ENCODE measurements at regions not wholly inside any gene's neighbourhood (a gene's known extent, or its start where the extent isn't known, plus 50 kb on each side); places are given as distances from the start of the nearest gene placed in this dataset.

DNA sequence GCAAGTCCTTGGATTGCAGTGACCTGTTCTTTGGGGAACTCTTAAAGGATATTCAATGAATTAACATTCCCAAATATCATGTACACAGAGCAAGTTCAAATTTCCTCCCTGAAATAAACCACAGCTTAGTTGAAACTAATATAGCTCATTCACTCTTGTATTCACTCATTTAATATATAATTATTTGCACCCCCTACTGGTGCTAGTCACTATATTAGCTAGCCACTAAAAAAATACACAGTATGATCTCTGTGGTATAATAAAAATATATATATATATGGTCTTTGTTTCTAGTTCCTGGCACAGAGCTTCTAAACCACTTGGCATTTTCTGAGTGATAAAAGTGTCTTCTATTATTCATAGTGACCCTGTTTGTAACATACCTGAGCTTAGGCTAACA is 177.3 kb upstream of the LYPLAL1 start:
- DNase-seq (ENCODE audit: low spot score): no peak
- Histone ChIP-seq H3K27me3 (no peaks in the 10 kb centered on the region), H3K4me1 (no peaks in the 10 kb centered on the region), H3K27ac (no peak overlapping the region), H3K4me3 (no peak overlapping the region), H3K36me3 (no peaks in the 10 kb centered on the region), H3K9me3 (no peaks in the 10 kb centered on the region)
- TF ChIP-seq, protein P1, sequence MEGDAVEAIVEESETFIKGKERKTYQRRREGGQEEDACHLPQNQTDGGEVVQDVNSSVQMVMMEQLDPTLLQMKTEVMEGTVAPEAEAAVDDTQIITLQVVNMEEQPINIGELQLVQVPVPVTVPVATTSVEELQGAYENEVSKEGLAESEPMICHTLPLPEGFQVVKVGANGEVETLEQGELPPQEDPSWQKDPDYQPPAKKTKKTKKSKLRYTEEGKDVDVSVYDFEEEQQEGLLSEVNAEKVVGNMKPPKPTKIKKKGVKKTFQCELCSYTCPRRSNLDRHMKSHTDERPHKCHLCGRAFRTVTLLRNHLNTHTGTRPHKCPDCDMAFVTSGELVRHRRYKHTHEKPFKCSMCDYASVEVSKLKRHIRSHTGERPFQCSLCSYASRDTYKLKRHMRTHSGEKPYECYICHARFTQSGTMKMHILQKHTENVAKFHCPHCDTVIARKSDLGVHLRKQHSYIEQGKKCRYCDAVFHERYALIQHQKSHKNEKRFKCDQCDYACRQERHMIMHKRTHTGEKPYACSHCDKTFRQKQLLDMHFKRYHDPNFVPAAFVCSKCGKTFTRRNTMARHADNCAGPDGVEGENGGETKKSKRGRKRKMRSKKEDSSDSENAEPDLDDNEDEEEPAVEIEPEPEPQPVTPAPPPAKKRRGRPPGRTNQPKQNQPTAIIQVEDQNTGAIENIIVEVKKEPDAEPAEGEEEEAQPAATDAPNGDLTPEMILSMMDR (IDR thresholded peaks at IDR 0.05): peak in 1 of 2 donors; percentile 15

DNA sequence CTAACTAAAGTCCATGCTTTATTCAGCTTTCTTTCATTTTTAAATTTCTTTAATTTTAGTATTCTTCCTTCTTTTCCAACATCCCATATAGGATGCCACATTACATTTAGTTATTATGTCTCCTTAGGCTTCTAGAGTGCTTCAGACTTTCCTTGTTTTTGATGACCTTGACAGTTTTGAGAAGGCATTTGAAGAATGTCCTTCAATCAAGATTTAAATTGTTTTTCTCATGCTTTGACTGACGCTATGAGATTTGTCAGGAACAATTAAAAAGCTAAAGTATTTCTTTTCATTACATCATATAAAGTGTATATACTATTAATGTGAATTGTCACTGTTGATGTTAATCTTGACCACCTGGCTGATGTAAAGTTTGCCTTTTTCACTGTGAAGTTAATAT is 173.7 kb upstream of the LYPLAL1 start:
- H3K4me3 ChIP-seq: no peak overlapping the region
- TF ChIP-seq, protein P1 (IDR thresholded peaks at IDR 0.05): no peak
- no peak for DNase-seq (ENCODE audit: low spot score)
- H3K36me3 ChIP-seq: no peaks in the 10 kb centered on the region
- H3K9me3 ChIP-seq: peaks cover 0 to 10% of the 10 kb centered on the region in 2 donors
- no peaks in the 10 kb centered on the region for H3K27me3 ChIP-seq
- no peaks in the 10 kb centered on the region for H3K4me1 ChIP-seq
- H3K27ac ChIP-seq: no peak overlapping the region

DNA sequence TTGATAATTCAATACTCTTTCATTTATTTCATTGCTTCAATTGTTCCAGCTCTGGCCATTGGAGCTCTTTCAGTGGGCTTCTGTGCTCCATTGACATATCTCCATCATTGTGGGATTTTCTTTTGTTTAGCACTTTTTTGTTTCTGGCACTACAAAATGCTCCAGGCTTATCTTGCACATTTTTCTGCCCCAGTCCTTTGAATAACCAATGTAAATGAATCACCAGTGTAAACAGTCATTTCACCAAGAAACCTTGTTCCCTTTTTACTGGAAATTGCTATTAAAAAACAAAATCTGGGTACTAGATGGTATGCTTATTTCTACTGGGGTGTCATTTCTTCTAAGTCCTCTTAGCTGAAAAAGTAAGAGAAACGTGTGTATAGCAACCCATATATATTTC is 173.0 kb upstream of the LYPLAL1 start:
- H3K27me3 ChIP-seq: no peaks in the 10 kb centered on the region
- H3K36me3 ChIP-seq: no peaks in the 10 kb centered on the region
- TF ChIP-seq, protein P1 (IDR thresholded peaks at IDR 0.05): no peak

DNA sequence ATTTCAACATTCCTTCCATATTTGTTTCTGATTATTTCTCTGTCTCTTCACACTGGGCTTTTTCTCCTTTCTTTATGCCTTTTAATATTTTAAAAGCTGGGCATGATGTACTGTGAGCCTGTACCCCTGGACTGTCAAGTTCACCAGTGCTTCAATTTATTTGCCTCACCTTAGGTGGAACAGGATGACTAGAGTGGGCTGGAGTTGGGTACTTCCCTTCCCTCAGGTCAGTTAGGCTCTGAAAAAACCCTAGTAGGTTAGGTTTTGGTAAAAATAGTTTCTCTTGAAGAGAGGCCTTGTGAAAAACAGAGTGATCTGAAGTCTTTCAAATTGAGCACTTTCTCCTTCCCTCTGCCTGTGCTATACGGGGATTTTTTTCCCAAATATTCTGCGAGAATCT is 163.0 kb upstream of the LYPLAL1 start:
- no peaks in the 10 kb centered on the region for H3K36me3 ChIP-seq
- H3K4me3 ChIP-seq: no peak overlapping the region

More for the DNA sequence above, 173.0 kb upstream of the LYPLAL1 start:
- no peak for DNase-seq (ENCODE audit: low spot score)
- Histone ChIP-seq H3K4me3 (no peak overlapping the region), H3K4me1 (no peaks in the 10 kb centered on the region), H3K27ac (no peak overlapping the region), H3K9me3 (peaks cover 0 to 12% of the 10 kb centered on the region in 2 donors)

DNA sequence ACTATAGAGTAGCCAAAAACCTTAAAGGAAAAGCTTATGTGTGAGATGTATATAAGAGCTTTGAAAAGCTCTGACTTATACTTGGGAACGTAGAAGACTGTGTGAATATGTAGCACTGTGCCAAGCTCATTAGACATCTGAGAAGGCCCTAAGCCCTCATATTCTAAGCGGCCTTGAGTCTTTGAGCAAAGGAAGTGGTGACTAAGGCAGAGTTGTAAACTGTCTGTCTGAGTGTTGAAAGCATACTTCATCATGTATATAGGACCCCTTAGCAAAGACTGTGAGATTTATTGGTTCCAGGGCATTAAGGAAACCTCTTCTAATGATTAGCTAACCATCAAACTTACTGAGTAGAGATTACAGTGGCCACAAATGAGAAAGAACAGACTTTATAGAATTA is 153.3 kb upstream of the LYPLAL1 start:
- TF ChIP-seq, protein P1 (IDR thresholded peaks at IDR 0.05): no peak
- H3K4me1 ChIP-seq: no peaks in the 10 kb centered on the region
- no peak overlapping the region for H3K27ac ChIP-seq
- H3K27me3 ChIP-seq: no peaks in the 10 kb centered on the region
- H3K4me3 ChIP-seq: no peak overlapping the region
- DNase-seq (ENCODE audit: low spot score): no peak
- H3K36me3 ChIP-seq: no peaks in the 10 kb centered on the region
- H3K9me3 ChIP-seq: no peaks in the 10 kb centered on the region

More for the DNA sequence above, 163.0 kb upstream of the LYPLAL1 start:
- H3K27me3 ChIP-seq: no peaks in the 10 kb centered on the region
- no peak overlapping the region for H3K27ac ChIP-seq
- H3K9me3 ChIP-seq: peaks cover 0 to 7% of the 10 kb centered on the region in 2 donors
- no peaks in the 10 kb centered on the region for H3K4me1 ChIP-seq
- DNase-seq (ENCODE audit: low spot score): no peak
- TF ChIP-seq, protein P1 (IDR thresholded peaks at IDR 0.05): no peak

DNA sequence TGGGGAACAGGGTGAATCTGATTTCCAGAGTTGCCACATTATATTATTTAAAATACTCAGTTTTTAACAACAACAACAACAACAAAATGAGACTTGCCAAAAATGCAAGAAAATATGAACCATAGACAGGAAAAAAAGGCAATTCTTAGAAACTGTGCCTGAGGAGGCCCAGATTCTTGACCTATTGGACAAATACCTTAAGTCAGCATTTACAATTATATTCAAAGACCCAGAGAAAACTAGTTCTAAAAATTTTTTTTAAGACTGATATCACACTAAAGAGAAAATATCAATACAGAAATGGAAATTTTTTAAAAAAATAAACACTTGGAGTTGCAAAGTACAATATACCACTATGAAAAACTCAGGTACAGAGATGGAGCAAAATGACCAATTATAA is 152.8 kb upstream of the LYPLAL1 start:
- no peaks in the 10 kb centered on the region for H3K4me1 ChIP-seq
- DNase-seq (ENCODE audit: low spot score): no peak
- no peak overlapping the region for H3K27ac ChIP-seq
- no peaks in the 10 kb centered on the region for H3K36me3 ChIP-seq
- no peaks in the 10 kb centered on the region for H3K9me3 ChIP-seq
- TF ChIP-seq, protein P1 (IDR thresholded peaks at IDR 0.05): no peak
- no peaks in the 10 kb centered on the region for H3K27me3 ChIP-seq
- H3K4me3 ChIP-seq: no peak overlapping the region
